DMS153 (cell line): ENCODE measurements at regions not wholly inside any gene's neighbourhood (a gene's known extent, or its start where the extent isn't known, plus 50 kb on each side); places are given as distances from the start of the nearest gene placed in this dataset.
"Not testable (repeated sequence)": the region's sequence is repeated elsewhere in the genome, so short reads cannot be mapped to it uniquely, and the experiment has no call there.

Experiments
- DNase-seq: peaks from one replicate; lab custom pipeline; 2025; lab: John Stamatoyannopoulos, UW

- DNase-seq = no peak
Observed at GRCh38 chr7:131047651-131048304, 279.9 kb upstream of the MKLN1 start.

- DNase-seq = no peak
Observed at GRCh38 chr7:131051304-131051703, 276.4 kb upstream of the MKLN1 start.

GRCh38 chr7:131052285-131052904, 275.3 kb upstream of the MKLN1 start:
- DNase-seq = no peak

GRCh38 chr7:131056007-131056406, 271.7 kb upstream of the MKLN1 start:
- no peak for DNase-seq

- DNase-seq = no peak
Observed at GRCh38 chr7:131057015-131057793, 270.5 kb upstream of the MKLN1 start.

- DNase-seq = no peak
Observed at GRCh38 chr7:131057794-131058070, 269.9 kb upstream of the MKLN1 start.

- DNase-seq = not testable (repeated sequence)
Observed at GRCh38 chr7:131058561-131059288, 269.0 kb upstream of the MKLN1 start.

GRCh38 chr7:131059401-131059800, 268.3 kb upstream of the MKLN1 start:
- not testable (repeated sequence) for DNase-seq

- no peak for DNase-seq
Observed at GRCh38 chr7:131061158-131061557, 266.5 kb upstream of the MKLN1 start.

- DNase-seq = no peak
Observed at GRCh38 chr7:131061818-131062217, 265.9 kb upstream of the MKLN1 start.

- DNase-seq = no peak
Observed at GRCh38 chr7:131066635-131067034, 261.0 kb upstream of the MKLN1 start.

- no peak for DNase-seq
Observed at GRCh38 chr7:131067220-131067619, 260.5 kb upstream of the MKLN1 start.

GRCh38 chr7:131068604-131069021, 259.1 kb upstream of the MKLN1 start:
- no peak for DNase-seq

- no peak for DNase-seq
Observed at GRCh38 chr7:131071786-131072504, 255.7 kb upstream of the MKLN1 start.

- no peak for DNase-seq
Observed at GRCh38 chr7:131072505-131073091, 255.1 kb upstream of the MKLN1 start.

GRCh38 chr7:131074043-131074442, 253.6 kb upstream of the MKLN1 start:
- DNase-seq = no peak

- no peak for DNase-seq
Observed at GRCh38 chr7:131074585-131074984, 253.1 kb upstream of the MKLN1 start.

GRCh38 chr7:131075406-131075805, 252.3 kb upstream of the MKLN1 start:
- no peak for DNase-seq

- no peak for DNase-seq
Observed at GRCh38 chr7:131076032-131076431, 251.6 kb upstream of the MKLN1 start.

GRCh38 chr7:131076711-131077181, 250.9 kb upstream of the MKLN1 start:
- DNase-seq = no peak

GRCh38 chr7:131077735-131078134, 249.9 kb upstream of the MKLN1 start:
- DNase-seq = no peak

- DNase-seq = no peak
Observed at GRCh38 chr7:131080754-131081153, 246.9 kb upstream of the MKLN1 start.
